ENCODE measurements at regions not wholly inside any gene's neighbourhood (a gene's known extent, or its start where the extent isn't known, plus 50 kb on each side); places are given as distances from the start of the nearest gene placed in this dataset.

DNA sequence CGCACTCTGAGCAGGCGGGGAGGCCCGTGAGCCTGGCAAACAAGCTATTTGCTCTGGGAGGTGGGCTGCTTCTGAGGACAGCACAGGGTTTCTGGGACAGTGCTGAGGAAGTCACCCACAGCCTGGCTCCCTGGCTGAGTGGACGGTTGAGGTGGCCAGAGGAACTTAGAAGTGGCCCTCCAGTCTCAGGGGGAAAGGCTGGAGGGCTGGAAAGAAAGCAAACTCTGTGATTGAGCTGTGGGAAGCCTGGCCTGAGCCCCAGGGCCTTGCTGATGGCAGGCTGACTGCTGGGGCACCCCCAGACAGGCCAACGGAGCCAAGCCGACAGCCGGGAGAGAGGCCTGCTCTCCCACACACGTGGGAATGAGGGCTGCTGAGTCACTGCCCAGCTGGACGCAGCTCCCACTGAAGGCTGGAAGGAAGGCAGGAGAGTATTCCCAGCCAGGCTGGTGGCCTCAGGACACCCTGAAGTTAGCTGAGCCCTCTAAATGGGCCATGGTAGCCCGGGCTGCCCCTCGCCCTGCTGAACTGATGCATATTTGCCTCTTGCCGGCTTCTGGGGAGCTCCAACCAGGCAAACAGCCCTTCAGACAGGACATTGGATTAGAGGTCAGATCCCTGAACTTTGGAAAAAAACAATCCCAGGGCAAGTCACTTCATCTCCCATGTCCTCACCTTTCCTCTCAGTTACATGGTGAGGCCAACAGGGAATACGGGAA lies 98.0 kb upstream of the TLE3 start:
- DNase-seq, result no peak

DNA sequence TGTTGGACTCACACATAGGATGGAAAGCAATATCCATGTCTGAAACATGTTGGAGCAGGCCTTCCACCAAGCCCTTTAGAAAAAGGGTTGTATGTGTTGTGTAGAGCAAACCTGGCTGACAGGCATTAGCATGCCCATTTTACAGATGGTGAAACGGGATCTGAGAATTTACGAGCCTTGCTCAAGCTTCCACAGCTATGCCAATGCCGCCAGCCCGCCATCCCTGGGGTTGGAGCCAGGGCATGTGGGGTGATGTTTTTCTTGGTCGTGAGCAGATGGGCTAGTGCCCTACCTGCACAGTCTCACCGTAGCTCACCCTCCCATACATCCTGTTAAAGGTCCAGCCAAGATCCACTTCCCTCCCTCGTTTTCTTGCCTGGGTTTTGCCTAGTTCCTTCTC lies 97.5 kb upstream of the TLE3 start:
- no peak for DNase-seq

DNA sequence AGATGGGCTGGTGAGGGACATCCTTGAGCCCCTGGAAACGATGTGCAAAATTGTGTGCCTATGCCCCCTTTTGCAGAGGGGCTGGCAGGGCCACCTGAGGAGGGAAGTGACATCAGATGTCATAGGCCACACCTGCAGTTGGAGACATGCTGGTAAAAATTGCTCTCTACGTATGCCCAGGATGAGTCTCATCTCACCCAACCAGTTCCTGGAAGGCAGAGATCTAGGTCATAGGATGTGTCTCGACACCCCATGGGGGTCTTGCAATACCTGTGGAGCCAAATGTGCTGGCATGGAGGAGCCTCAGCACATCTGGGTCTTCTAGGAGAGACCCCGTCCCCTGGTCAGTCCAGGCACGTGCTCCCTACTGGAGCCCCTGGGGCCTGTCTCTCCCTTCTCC lies 96.5 kb upstream of the TLE3 start:
- DNase-seq, result no peak

DNA sequence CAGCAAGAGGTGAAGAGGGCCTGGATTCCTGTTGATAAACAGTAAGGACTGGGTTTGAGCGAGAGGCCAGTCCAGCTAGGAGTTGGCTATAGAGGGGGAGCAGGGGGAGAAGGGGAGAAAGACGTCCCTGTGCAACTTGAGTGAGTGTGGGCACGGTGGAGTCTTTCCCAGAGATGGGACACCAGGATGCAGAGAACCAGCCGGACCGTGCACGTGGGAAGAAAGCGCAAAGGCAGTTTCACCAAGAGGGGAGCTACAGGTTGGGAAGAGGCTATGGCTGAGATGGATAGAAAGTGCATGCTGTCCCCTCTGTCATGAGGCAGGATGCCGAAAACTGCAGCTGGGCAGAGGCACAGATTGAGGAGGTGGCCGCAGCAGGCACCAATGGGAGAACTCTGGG lies 96.0 kb upstream of the TLE3 start:
- DNase-seq, result no peak

DNA sequence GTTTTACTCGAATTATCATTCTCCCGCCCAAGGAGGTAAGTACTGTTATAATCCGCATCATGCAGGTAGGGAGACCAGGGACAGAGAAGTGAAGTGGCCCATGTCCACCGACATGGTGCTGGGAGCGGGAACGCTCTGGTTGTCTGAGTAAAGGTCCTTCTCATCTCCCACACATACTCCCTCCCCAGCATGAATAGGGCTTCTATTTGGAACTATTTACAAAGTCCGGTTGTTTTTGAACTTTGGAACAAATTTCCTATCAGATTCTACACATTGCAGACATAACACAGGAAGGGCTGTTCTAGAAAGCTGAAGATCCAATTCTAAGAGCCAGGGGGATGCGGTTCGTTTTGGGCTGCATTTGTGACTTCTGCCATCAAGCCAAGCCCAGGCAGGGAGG lies 94.8 kb upstream of the TLE3 start:
- no peak for DNase-seq

DNA sequence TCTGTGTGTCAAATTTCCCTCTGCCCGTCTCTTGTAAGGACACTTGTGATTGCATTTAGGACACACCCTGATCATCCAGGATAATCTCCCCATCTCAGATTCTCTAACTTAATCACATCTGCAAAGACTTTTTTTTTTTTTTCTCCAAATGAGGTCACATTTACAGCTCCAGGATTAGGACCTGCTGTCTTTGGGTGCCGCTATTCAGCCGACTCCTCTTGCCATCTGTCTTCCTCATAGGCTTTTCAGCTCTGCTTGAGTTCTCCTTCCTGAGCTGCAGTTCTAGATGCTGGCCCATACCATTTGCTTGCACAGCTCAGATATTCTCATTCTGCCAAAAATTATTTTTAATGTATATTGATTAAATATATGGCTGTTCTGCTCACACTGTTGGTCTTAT lies 94.3 kb upstream of the TLE3 start:
- no peak for DNase-seq

DNA sequence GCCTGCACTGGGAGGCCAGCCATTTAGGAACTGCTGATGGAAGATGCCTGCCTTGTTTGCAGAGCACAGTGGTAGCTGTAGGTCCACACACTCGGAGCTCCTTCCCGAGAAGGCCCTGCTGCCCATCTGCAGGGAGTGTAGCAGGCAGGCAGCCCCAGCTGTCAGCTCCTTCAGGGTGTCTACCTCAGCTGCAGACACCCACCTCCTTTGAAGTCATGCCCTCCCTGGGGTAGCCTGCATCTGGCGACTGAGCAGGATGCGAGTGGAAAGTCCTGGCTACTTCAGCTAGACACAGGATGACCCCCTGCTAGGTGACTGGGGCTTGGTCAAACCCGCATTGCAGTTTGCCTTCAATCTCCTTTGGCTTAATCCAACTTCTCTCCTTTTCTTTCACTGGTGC lies 93.2 kb upstream of the TLE3 start:
- DNase-seq, result no peak

DNA sequence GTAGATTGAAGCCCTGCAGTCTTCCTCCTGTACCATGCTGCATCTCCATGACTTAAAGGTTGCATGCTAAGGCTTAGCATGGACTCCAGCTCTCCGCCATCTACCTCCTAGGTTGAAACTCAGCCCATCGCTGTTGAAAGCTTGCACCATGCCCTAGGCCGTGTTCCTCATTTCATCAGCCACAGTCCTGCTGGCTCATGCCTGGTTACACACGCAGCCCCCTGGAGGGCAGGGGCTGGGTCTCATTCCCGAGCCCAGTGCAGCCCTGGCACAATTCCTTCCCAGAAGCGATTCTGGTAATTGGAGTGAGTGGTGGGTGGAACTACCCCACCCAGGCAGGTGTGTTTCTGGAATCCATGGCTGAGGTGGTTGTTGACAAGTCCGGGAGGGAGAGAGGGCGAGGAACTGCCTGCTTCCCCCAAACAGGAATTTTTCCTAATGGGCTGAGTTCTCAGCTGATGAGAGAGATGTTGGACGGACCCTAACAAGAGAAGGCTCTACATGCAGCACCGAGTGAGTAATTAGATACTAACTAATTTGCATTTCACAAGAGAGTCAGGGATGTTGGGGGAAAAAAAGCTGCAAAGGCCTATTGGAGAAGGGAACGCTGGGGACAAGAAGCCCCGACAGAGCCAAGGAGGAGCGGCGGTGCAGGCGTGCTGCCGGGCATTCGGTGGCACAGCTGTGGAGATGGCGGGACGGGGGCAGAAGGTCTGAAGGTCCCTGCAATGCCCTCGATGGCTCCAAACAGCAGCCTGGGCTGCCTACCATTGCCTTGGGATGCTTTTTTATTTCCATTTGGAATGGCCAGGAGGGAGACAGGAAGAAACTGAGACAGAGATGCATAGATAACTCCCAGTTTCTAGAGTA lies 92.3 kb upstream of the TLE3 start:
- no peak for DNase-seq

DNA sequence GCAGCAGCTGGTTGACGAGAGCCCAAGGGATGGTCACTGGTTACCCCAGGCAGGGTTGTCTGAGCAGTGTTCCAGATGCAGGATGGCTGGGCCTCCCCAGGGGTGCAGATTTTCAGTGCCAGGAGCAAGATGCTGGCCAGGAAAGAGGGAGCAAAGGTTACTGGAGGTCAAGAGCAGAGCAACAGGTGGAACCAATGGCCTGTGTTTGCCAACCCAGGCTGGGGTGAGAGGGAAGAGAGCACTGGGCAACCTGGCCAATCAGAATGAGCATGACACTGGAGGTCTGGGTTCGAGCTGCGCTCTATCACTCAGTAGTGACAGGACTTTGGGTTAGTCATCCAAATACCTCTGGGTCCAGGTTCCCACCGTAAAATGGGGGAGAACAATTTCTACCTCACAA lies 90.6 kb upstream of the TLE3 start:
- no peak for DNase-seq

DNA sequence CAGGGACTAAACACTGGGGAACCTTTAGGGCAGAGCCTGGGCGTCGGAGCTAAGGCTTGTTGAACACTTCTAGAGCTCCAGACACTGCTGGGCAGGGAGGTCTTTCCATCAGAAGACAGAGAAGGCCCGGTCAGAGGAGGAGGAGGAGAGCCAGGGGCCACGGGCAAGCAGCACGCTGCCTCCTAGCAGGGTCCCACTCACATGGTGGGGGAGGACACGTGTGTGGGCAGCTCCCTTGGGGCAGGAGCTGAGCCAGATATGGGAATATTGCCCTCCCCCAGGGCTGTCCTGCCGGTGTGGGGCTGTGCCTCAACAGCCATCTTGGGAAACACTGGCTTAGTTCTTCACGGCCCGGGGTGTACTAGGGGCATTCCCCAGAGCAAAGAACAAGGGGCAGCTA lies 89.6 kb upstream of the TLE3 start:
- no peak for DNase-seq

DNA sequence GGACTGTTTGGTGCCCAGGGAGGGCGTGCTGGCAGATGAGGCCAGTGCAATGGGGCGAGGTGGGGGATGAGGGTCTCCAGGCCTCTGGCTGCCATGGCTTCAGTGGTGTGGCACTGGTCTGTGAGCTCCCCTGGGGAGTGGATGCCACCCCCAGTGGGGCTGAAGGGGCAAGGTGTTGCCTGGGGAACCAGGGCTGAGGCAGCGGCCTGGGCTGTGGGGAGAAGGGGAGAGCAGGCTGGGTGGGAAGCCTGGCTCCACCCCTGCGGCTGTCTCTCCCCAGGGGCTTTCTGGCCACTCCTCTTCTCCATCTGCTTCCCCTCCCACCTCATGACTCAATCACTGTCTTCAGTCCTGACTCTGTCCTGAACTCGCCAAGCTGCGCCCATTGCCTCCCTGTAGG lies 88.4 kb upstream of the TLE3 start:
- no peak for DNase-seq

DNA sequence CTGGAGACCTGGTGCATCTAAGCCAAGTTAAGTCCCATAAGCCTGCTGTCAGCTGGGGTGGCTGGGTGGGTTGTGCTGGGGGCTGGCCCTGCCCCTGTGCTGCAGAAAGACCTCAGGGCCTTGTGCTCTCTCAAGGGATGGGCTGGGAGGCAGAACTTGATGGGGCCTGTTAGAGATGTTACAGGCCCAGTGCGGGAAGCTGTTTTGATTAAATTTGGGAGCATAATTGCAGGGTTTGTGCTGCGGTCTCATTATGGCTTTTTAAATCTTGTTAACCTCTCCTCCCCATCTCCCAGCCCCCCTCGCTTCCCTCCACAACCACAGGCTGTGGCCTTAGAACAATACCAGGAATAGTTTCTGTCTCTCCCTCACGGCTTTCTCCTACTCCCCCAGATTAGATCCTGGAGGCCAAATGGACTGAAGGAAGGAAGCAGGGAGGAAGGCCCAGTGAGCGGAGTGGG lies 87.6 kb upstream of the TLE3 start:
- DNase-seq, result no peak

DNA sequence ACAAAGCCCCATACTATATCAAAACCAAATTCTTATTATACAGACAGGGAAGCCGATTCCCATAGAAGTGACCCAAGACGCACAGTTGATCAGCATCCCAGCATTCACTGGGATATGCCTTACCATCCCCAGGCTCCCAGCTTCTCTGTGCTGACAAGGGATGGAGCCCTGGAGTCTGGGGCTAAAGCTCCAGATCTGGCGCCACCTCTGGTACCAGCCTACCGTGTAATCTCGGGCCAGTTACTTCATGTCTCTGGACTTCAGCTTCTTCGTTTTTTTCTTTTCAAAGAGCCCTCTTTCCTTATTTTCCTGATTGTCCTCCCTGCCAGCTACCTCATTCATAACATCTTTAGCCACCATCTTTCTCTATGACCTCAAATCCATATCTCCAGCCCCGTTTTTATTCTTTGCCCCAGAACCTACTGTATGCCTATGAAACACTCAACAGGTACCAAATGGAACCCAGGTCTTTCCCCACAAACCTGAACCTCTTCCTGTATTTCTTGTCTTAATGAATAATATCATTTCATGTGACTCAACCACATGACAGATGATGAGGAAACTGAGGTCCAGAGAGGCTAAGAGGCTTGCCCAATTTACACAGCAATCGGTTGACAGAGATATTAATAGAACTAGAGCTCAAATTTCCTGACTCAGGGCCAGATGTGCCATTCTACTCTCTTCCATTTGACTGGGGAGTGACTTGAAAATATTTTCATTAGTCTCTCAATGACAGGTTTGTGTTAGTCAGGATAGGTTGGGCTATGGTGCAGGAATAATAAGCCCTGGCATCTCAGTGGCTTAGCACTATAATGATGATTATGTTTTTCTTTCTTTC lies 85.4 kb upstream of the TLE3 start:
- DNase-seq, result no peak

DNA sequence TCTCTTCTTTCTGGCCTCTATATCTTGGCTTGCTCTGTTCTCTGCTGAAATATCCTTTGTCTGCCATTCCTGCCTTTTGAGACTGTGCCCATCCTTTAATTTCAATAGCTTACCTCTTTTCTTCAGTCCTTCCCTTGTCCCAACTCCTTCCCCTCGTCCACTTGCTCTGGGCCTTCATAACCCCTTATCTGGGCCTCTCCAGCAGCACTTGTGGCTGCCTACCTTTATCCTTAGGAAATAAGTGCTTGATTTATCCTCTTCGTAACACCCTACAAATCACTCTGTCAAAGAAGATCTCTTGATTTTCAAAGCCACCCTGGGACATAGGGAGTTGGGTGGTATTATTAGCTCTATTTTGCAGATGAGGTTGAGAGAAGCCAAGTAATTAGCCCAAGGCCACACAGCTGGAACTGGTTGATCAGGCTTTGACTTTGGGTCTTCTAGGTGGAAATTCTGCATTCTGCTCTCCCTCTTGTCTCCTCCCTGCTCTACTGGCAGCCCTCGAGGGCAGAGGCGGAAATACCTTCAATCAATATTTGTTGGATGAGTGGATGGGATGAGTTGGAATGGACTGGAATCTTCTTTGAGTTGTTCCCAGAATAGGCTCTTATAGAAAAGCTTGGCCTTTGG lies 84.0 kb upstream of the TLE3 start:
- no peak for DNase-seq

DNA sequence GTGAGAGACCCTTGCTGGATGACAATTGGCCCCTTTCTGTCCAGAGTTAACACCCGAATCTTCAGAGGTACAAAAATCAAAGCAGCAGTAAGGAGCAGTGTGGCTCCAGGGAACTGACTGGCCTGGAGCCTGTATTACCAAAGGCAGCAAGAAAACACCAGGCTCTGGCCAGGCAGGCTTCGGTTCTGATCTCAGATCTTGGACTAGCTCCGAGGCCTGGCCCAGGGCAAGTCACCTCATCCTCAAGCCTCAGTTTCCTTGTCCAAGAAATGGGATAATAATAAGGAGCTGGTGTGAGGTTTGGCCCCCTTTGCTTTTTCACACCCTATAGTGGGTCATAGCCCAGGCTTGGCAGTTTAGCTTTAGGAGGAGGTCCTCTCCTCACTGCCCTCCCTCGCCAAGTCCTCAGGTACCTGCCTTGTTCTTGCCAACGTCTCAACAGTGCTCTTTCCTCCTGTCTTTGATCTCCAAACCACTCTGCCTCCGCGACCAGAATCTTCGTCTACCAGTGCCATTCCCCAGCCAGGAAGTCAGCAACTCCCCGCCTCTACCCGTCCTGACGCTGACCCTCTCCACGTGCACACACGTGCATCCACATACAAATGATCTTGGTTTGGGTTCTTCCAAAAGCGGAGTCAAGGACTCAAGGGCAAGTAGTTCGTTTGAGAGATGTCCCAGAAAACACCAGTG lies 82.6 kb upstream of the TLE3 start:
- no peak for DNase-seq

DNA sequence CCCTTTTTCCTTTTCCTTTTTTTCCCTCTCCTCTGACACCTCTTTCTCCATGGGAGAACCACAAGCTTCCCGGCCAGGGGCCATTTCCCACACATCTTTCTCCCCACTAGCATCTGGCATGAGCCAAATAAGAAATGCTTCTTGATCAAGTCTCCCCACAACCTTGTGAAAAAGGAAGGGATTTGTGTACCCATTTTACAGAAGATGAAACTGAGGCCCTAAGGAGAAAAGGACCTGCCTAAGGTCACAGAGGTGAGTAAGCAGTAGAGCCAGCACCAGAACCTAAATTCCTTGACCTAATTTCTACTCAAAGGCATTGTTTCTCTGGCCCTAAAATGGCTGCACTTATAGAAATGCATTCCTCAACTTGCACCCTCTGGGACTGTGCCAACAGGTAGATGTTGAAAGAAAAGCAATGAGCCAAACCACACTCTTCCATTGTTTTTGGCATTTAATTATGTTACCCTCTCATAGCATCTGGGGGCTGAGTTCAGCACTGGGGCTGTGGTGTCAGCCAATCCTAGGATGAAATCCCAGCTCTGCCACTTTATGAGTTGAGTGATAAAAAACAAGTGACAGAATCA lies 81.7 kb upstream of the TLE3 start:
- DNase-seq, result no peak

DNA sequence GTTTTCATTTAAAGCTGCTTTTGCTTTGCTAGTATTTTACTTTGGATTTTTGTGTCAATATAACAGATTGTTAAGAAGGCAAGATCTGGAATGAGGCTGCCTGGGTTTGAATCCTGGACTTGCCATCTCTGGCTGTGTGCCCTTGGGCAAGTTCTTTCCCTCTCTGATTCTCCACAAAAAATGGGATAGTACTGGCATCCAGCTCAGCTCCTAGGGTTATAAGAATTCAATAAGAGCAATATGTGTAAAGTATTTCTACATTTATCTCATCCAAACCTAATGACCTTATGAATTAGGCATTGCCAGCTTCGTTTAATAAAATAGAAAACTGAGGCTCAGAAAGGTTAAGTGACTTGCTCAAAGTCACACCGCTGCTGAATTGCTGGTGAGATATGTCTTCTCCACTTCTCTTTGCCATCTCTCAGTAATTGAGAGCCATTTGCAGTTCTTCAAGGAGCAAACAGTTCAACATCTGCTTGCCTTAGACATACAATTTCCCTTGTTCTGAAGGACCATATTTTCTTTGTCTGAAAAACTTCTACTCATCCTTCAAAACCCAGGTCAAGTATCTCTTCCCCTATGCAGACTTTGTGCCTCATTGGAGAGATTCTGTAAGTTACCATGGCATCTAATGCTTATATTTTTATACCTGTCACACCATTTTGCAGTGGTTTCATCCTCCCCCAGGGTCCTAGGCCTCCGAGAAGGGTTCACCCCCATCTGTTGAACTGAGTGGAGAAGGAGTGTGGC lies 80.8 kb upstream of the TLE3 start:
- DNase-seq, result no peak

DNA sequence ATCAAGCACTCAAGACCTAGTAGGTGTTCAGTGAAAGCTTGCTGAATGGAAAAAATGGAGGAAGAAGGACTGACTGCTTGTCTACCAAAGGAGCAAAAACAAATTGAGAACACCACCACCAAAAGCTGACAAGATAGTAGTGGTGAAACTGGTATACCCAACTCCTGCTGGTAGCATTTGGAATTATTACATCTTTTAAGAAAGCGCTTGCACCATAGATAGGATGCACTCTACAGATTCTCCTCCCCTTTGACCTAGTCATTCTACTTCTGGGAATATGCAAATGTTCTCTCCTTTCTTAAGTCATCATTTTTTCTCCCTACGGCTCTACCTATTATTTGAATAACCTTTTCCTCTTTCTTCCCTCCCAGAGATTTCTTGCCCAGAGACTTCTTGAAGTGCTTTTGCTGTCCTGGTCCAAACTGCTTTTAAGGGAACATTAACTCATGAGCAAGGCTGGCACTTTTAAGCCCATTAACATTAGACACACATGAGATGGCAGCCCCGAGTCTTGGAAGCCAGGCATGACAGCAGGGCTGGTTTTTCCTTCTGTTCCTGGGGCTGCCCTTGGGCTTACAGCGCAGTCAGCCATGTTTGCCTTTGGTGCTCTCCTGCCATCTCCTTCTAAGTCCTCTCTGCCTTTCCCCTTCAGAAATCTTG lies 75.0 kb upstream of the TLE3 start:
- no peak for DNase-seq

DNA sequence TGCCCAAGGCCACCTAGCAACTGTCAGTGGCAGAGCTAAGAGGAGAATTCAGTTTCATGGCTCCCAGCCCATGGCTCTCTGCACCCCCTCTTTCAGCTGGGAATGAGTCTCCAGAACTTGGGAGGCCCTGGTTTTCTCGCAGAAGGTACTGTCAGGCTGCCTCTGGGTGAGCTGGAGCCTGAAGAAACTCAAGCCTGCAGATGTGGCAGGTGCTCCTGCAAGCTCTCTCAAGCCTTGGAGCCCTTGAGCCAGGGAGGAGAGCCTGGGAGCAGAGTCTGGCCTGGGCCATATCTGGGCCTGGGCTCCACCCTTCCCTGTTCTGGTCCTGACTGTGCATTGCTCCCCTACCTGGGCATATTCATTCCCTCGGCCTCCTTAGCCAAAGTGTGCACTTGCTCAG lies 74.4 kb upstream of the TLE3 start:
- no peak for DNase-seq

DNA sequence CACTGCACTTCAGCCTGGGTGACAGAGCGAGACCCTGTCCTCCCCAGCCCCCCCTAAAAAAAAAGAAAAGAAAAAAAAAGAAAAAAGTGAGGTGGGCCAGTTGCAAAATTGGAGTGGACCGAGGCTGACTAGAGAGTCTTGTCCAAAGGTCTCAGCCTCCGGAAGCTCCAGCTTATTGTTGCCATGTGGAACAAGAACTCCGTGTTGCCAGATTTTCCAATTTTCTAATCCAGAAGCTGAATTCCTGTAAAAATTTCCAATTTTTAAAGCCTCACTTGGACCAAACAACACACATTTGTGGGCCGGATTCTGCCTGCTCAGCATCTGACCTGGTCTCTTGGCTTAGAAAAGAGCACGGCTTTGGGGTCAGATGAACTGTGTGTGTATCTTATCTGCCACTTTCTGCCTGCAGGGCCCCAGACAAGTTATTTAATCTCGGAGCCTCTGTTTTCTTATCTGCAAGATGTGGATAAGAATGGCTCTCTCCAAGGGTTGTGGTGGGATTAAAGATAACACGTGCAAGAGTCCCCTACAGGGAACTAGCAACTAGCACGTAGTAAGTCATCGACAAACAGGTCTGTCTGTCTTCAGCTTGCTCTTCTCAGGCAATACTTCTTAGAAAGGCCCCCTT lies 73.7 kb upstream of the TLE3 start:
- no peak for DNase-seq

All from bone marrow (tissue), 2 donors.